PFSK-1 (cell line): ENCODE measurements at regions not wholly inside any gene's neighbourhood (a gene's known extent, or its start where the extent isn't known, plus 50 kb on each side); places are given as distances from the start of the nearest gene placed in this dataset.

Experiments used
- POLR2AphosphoS5 ChIP-seq: IDR thresholded peaks from 2 replicates; pipeline ENCODE4 v1.6.1; 2012; ENCODE audit warnings: low read depth, mild to moderate bottlenecking, control low read depth, low read length, moderate library complexity
- SIN3A ChIP-seq: IDR thresholded peaks from 2 replicates; pipeline ENCODE4 v1.6.1; 2012; ENCODE audit warnings: mild to moderate bottlenecking, low read length, moderate library complexity, borderline replicate concordance; ENCODE audit not compliant: insufficient read depth

DNA sequence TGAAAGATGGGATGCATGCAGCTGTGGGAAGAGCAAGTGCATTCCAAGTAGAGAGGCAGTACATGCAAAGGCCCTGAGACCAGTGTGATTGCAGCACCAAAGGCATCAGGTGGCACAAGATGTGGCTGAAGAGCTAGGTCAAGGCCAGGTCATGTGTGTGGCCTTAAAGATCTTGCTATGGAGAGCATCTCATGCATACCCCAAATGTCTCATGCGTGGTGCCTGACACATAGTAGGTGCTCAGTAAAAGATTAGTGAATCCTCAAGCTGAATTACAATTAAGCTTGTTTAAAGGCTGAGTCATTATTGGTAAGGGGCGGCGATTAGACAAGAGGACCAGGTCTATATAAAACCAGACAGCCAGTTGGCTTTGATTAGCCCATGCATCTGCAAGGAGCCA lies 336.6 kb downstream of the FGFR2 start:
- TF ChIP-seq POLR2AphosphoS5 (no peak), SIN3A (no peak)
